Fibroblast of gingiva (primary cell): ENCODE measurements at regions not wholly inside any gene's neighbourhood (a gene's known extent, or its start where the extent isn't known, plus 50 kb on each side); places are given as distances from the start of the nearest gene placed in this dataset.
A peak's percentile ranks its signal among the peaks of the same experiment; 100 is the strongest.
"Not testable (repeated sequence)": the region's sequence is repeated elsewhere in the genome, so short reads cannot be mapped to it uniquely, and the experiment has no call there.

Experiments used
- DNase-seq: peaks from one replicate; pipeline ENCODE4 v3.0.0-alpha.2; 2011; ENCODE audit warnings: low read depth

GRCh38 chr4:138892483-138893407, 122.8 kb upstream of the NOCT start:
- DNase-seq: peak; percentile 23

- DNase-seq: no peak
These were observed 124.0 kb upstream of the NOCT start for GRCh38 chr4:138891631-138892031.

GRCh38 chr4:138890891-138891570, 124.5 kb upstream of the NOCT start:
- DNase-seq: no peak

GRCh38 chr4:138889216-138889615, 126.4 kb upstream of the NOCT start:
- DNase-seq: no peak

- no peak for DNase-seq
These were observed 127.8 kb upstream of the NOCT start for GRCh38 chr4:138887741-138888140.

- DNase-seq: no peak
These were observed 128.2 kb upstream of the NOCT start for GRCh38 chr4:138887341-138887740.

- no peak for DNase-seq
These were observed 135.8 kb upstream of the NOCT start for GRCh38 chr4:138879757-138880156.

GRCh38 chr4:138875891-138876608, 139.5 kb upstream of the NOCT start:
- DNase-seq: peak; percentile 10

- no peak for DNase-seq
These were observed 144.1 kb upstream of the NOCT start for GRCh38 chr4:138871555-138871875.

GRCh38 chr4:138870737-138871554, 144.6 kb upstream of the NOCT start:
- peak; percentile 57 for DNase-seq

- no peak for DNase-seq
These were observed 145.9 kb upstream of the NOCT start for GRCh38 chr4:138869631-138870030.

- DNase-seq: no peak
These were observed 146.4 kb upstream of the NOCT start for GRCh38 chr4:138869165-138869564.

- no peak for DNase-seq
These were observed 147.0 kb upstream of the NOCT start for GRCh38 chr4:138868562-138868961.

GRCh38 chr4:138867404-138867803, 148.2 kb upstream of the NOCT start:
- DNase-seq: no peak

GRCh38 chr4:138866314-138866713, 149.3 kb upstream of the NOCT start:
- no peak for DNase-seq

- no peak for DNase-seq
These were observed 149.8 kb upstream of the NOCT start for GRCh38 chr4:138865765-138866164.

- no peak for DNase-seq
These were observed 150.4 kb upstream of the NOCT start for GRCh38 chr4:138864961-138865720.

- no peak for DNase-seq
These were observed 152.4 kb upstream of the NOCT start for GRCh38 chr4:138863160-138863559.

GRCh38 chr4:138861135-138861534, 154.4 kb upstream of the NOCT start:
- DNase-seq: no peak

GRCh38 chr4:138860357-138860756, 155.2 kb upstream of the NOCT start:
- not testable (repeated sequence) for DNase-seq

- DNase-seq: no peak
These were observed 156.3 kb upstream of the NOCT start for GRCh38 chr4:138859254-138859653.
